MCF 10A (cell line): ENCODE measurements at regions not wholly inside any gene's neighbourhood (a gene's known extent, or its start where the extent isn't known, plus 50 kb on each side); places are given as distances from the start of the nearest gene placed in this dataset.

Source experiments
- BruUV-seq: library from RNA; stranded (reverse); fragments of 400-500 nt; replicated peaks from 2 replicates; lab custom pipeline; 2021; lab: Mats Ljungman, UMichigan
- CTCF ChIA-PET: fragments of 300-600 bp; sonication (Branson Sonifier 250); formaldehyde crosslinking; extraction: SDS; loops from one replicate; lab custom pipeline; 2021; ENCODE audit warnings: antibody characterized with exemption, inconsistent platforms; lab: Yijun Ruan, JAX
- POLR2A ChIA-PET: fragments of 300-600, 350-650 bp; sonication (Branson Sonifier 250); formaldehyde crosslinking; extraction: SDS; loops from one replicate; lab custom pipeline; 2020; ENCODE audit warnings: antibody characterized with exemption, inconsistent platforms; lab: Yijun Ruan, JAX
- DNase-seq: peaks from one replicate; pipeline ENCODE4 v3.0.0-alpha.2; 2018; ENCODE audit not compliant: unreplicated experiment
- H3K27ac Mint-ChIP-seq: one replicate; pipeline ENCODE4 v1.8.0; 2022; ENCODE audit warnings: mild to moderate bottlenecking, low read depth, mixed read lengths; ENCODE audit not compliant: unreplicated experiment
- H3K27me3 Mint-ChIP-seq: one replicate; pipeline ENCODE4 v1.8.0; 2022; ENCODE audit warnings: mixed read lengths; ENCODE audit not compliant: insufficient read depth, unreplicated experiment
- H3K36me3 Mint-ChIP-seq: one replicate; pipeline ENCODE4 v1.8.0; 2022; ENCODE audit warnings: mild to moderate bottlenecking, moderate library complexity, mixed read lengths; ENCODE audit not compliant: insufficient read depth, unreplicated experiment
- H3K4me1 Mint-ChIP-seq: one replicate; pipeline ENCODE4 v1.8.0; 2022; ENCODE audit warnings: mixed read lengths; ENCODE audit not compliant: insufficient read depth, unreplicated experiment
- H3K4me3 Mint-ChIP-seq: one replicate; pipeline ENCODE4 v1.8.0; 2022; ENCODE audit warnings: mild to moderate bottlenecking, moderate library complexity, mixed read lengths; ENCODE audit not compliant: unreplicated experiment
- H3K9me3 Mint-ChIP-seq: one replicate; pipeline ENCODE4 v1.8.0; 2022; ENCODE audit warnings: mixed read lengths; ENCODE audit not compliant: unreplicated experiment
- CTCF ChIP-seq: fragments of 200-600 bp; IDR thresholded peaks from one replicate; pipeline ENCODE4 v1.8.0; 2022; ENCODE audit warnings: antibody characterized with exemption, mild to moderate bottlenecking; ENCODE audit not compliant: unreplicated experiment
- intact Hi-C: fragments of 100-400 bp; cut with micrococcal nuclease; formaldehyde crosslinking; loops from 2 replicates; pipeline ENCODE4 v1.14.1; 2022

DNA sequence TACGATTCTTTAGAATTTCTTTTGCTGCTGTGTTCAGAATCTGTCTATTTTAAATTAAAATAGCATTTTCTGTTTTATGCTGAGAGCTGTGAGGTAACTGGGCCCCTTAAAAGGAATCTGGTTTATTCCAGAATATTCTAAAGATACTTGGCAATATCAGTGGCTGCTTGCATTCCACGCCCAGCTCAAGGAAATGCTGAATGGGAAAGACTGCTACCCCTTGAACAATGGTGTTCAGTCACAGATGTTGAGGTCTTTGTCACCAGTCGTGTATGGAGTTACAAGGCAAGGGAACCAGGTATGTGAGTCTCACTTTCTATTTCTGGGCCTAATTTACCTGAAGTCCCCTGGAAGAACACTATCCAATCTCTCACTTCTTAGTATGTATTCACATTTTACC is 377.9 kb upstream of the CDH7 start:
- DNase-seq: no peak
- intact Hi-C loops: no loop called here
- BruUV-seq: no TSS peak
- H3K4me1 Mint-ChIP-seq: no peaks in the 10 kb centered on the region
- no peak overlapping the region for H3K27ac Mint-ChIP-seq
- no peak for TF ChIP-seq CTCF
- H3K36me3 Mint-ChIP-seq: no peaks in the 10 kb centered on the region
- H3K27me3 Mint-ChIP-seq: peaks cover 20% of the 10 kb centered on the region
- ChIA-PET CTCF (no interaction called here), POLR2A (no interaction called here)
- H3K9me3 Mint-ChIP-seq: no peaks in the 10 kb centered on the region
- no peak overlapping the region for H3K4me3 Mint-ChIP-seq

GRCh38 chr18:65365245-65365980 is 385.4 kb upstream of the CDH7 start:
- no peaks in the 10 kb centered on the region for H3K9me3 Mint-ChIP-seq
- DNase-seq: no peak
- BruUV-seq: no TSS peak
- no peak overlapping the region for H3K4me3 Mint-ChIP-seq
- peaks cover 43% of the 10 kb centered on the region for H3K27me3 Mint-ChIP-seq
- H3K4me1 Mint-ChIP-seq: no peaks in the 10 kb centered on the region
- no peaks in the 10 kb centered on the region for H3K36me3 Mint-ChIP-seq
- ChIA-PET CTCF (no interaction called here), POLR2A (no interaction called here)
- H3K27ac Mint-ChIP-seq: no peak overlapping the region
- intact Hi-C loops: no loop called here
- no peak for TF ChIP-seq CTCF

- ChIA-PET POLR2A (interaction anchor here (0.6 kb wide), 1 partner anchor 28 kb away, joined by 4 read pairs; no protein-coding TSS in a partner anchor), CTCF (interaction anchor here (0.6 kb wide), 1 partner anchor 11 kb away, joined by 3 read pairs; no protein-coding TSS in a partner anchor)
- intact Hi-C loops: no loop called here
- H3K9me3 Mint-ChIP-seq: no peaks in the 10 kb centered on the region
- H3K27ac Mint-ChIP-seq: no peak overlapping the region
- H3K4me3 Mint-ChIP-seq: no peak overlapping the region
- no peak for TF ChIP-seq CTCF
- peaks cover 45% of the 10 kb centered on the region for H3K27me3 Mint-ChIP-seq
- H3K36me3 Mint-ChIP-seq: no peaks in the 10 kb centered on the region
- no peak for DNase-seq
- no TSS peak for BruUV-seq
- H3K4me1 Mint-ChIP-seq: no peaks in the 10 kb centered on the region
These were observed 386.7 kb upstream of the CDH7 start for GRCh38 chr18:65363911-65364632.

DNA sequence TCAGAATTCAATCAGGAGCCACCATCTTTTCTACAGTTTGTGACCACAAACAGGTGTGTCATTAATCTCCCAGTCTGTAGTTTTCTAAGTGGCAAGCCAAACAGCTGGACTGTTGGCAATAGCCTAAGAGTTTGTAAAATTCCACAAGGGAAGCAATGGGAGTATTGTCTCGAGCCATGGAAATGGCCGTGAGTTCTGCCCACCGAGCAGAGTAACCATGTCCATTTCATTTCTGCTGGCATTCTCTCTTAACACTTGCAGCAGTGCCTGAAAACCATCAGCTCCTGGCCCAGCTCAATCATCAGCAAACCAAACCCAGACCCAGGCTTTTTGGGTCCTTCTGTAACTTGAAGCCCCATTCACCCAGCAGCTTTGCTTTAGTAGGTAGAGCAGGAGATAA is 387.8 kb upstream of the CDH7 start:
- no peak for DNase-seq
- ChIA-PET POLR2A (no interaction called here), CTCF (no interaction called here)
- intact Hi-C loops: no loop called here
- peaks cover 56% of the 10 kb centered on the region for H3K27me3 Mint-ChIP-seq
- H3K36me3 Mint-ChIP-seq: no peaks in the 10 kb centered on the region
- H3K9me3 Mint-ChIP-seq: no peaks in the 10 kb centered on the region
- H3K4me3 Mint-ChIP-seq: no peak overlapping the region
- H3K27ac Mint-ChIP-seq: no peak overlapping the region
- TF ChIP-seq CTCF: no peak
- no TSS peak for BruUV-seq
- H3K4me1 Mint-ChIP-seq: no peaks in the 10 kb centered on the region
